K562 (cell line): ENCODE measurements at regions not wholly inside any gene's neighbourhood (a gene's known extent, or its start where the extent isn't known, plus 50 kb on each side); places are given as distances from the start of the nearest gene placed in this dataset.

ENCODE experiments used
- ATAC-seq: fragments of 200-7000 bp; cut with Tn5 transposase; 3 replicates; pipeline ENCODE4 v1.9.1; 2020; ENCODE audit warnings: moderate library complexity
- BruUV-seq: library from RNA; stranded (reverse); fragments of 400-500 nt; replicated peaks from 2 replicates; lab custom pipeline; 2021; lab: Mats Ljungman, UMichigan
- CTCF ChIA-PET: fragments of 300-600 bp; formaldehyde crosslinking; extraction: SDS; loops from one replicate; lab custom pipeline; 2021; ENCODE audit warnings: low intra/inter-chr PET ratio; lab: Yijun Ruan, JAX
- POLR2A ChIA-PET: fragments of 300-600, 350-650 bp; sonication (Branson Sonifier 250); formaldehyde crosslinking; extraction: SDS; loops from one replicate; lab custom pipeline; 2021; ENCODE audit warnings: antibody characterized with exemption, inconsistent platforms; lab: Yijun Ruan, JAX
- DNase-seq, 4 experiments: peaks; one replicate each; pipeline versions ENCODE4 v3.0.0 to v3.0.0-alpha.2; 2011 to 2018; ENCODE audit warnings: low spot score in 3 of 4, mixed read lengths in 3 of 4; ENCODE audit errors: extremely low read depth in 1 of 4
- FAIRE-seq: peaks from 2 replicates; lab custom pipeline; 2011; peaks lifted over from hg19 to GRCh38; lab: Jason Lieb, UNC
- H2AFZ ChIP-seq: 2 replicates; pipeline ENCODE4 v1.6.0; 2011; ENCODE audit warnings: low read depth, low read length, control low read depth, inconsistent platforms
- H3K27ac ChIP-seq: fragments of 200-600 bp; 3 replicates; pipeline ENCODE4 v1.8.0; 2011; ENCODE audit warnings: low read depth, mild to moderate bottlenecking, control low read depth, inconsistent platforms, low read length, moderate library complexity, mixed read lengths; ENCODE audit errors: extremely low read depth
- H3K27me3 ChIP-seq, 2 experiments: fragments of 300-600 bp in 1 of 2; 2 replicates in 1 of 2; 3 replicates in 1 of 2; pipeline versions ENCODE4 v1.6.0 to v1.8.0; 2011; ENCODE audit warnings: inconsistent platforms in 2 of 2, low read length in 2 of 2, mild to moderate bottlenecking in 1 of 2, mixed read lengths in 1 of 2, moderate library complexity in 1 of 2; ENCODE audit not compliant: control insufficient read depth in 2 of 2, insufficient read depth in 2 of 2
- H3K36me3 ChIP-seq: fragments of 300-600 bp; 3 replicates; pipeline ENCODE4 v1.8.0; 2011; ENCODE audit warnings: mild to moderate bottlenecking, low read length, inconsistent platforms; ENCODE audit not compliant: control insufficient read depth, insufficient read depth
- H3K4me1 ChIP-seq, 2 experiments: fragments of 200-600 bp in 1 of 2; replicated peaks in 1 of 2; 2 replicates in 1 of 2; 3 replicates in 1 of 2; pipeline versions ENCODE4 v1.5.1 to v1.8.0; 2011; ENCODE audit warnings: inconsistent platforms in 2 of 2, low read length in 2 of 2, mild to moderate bottlenecking in 1 of 2, mixed read lengths in 1 of 2, moderate library complexity in 1 of 2; ENCODE audit not compliant: control insufficient read depth in 2 of 2, insufficient read depth in 2 of 2
- H3K4me2 ChIP-seq: 2 replicates; pipeline ENCODE4 v1.6.1; 2011; ENCODE audit warnings: low read length, control low read depth, inconsistent platforms, mixed read lengths; ENCODE audit not compliant: insufficient read depth
- H3K4me3 ChIP-seq: fragments of 200-600 bp; sonication (generic), shearing (Covaris generic); 2 replicates; pipeline ENCODE4 v1.5.1; 2016; ENCODE audit warnings: control low read depth, inconsistent platforms
- H3K79me2 ChIP-seq: fragments of 200-600 bp; 3 replicates; pipeline ENCODE4 v1.8.0; 2011; ENCODE audit warnings: low read length, inconsistent platforms; ENCODE audit not compliant: control insufficient read depth, insufficient read depth
- H3K9ac ChIP-seq, 2 experiments: 2 replicates each; pipeline versions ENCODE4 v1.6.0 to v1.6.1; 2011; ENCODE audit warnings: low read depth in 2 of 2, low read length in 2 of 2, control low read depth in 1 of 2, inconsistent platforms in 1 of 2, mild to moderate bottlenecking in 1 of 2, mixed read lengths in 1 of 2; ENCODE audit not compliant: insufficient read depth in 1 of 2
- H3K9me1 ChIP-seq: one replicate; pipeline ENCODE4 v1.6.0; 2011; ENCODE audit warnings: inconsistent platforms, mild to moderate bottlenecking, low read length, moderate library complexity; ENCODE audit not compliant: control insufficient read depth, insufficient read depth
- H3K9me3 ChIP-seq: replicated peaks from 2 replicates; pipeline ENCODE4 v1.5.1; 2011; ENCODE audit warnings: low read depth, low read length, inconsistent platforms; ENCODE audit not compliant: control insufficient read depth, insufficient read depth
- H4K20me1 ChIP-seq: replicated peaks from 2 replicates; pipeline ENCODE4 v1.6.1; 2011; ENCODE audit warnings: low read length, inconsistent platforms, mixed read lengths; ENCODE audit not compliant: control insufficient read depth, insufficient read depth
- IRF2 ChIP-seq: sonication (generic); formaldehyde crosslinking; IDR thresholded peaks from 2 replicates; pipeline ENCODE4 v1.8.1; 2022; ENCODE audit warnings: mild to moderate bottlenecking, missing genetic modification reagents
- KAT8 ChIP-seq: fragments of 450-650 bp; IDR thresholded peaks from 2 replicates; pipeline ENCODE4 v1.6.1; 2016; ENCODE audit warnings: low read depth, mild to moderate bottlenecking
- MTA1 ChIP-seq: fragments of 450-650 bp; IDR thresholded peaks from 2 replicates; pipeline ENCODE4 v1.6.1; 2017; ENCODE audit warnings: borderline replicate concordance
- MTA3 ChIP-seq: fragments of 450-650 bp; formaldehyde crosslinking; IDR thresholded peaks from 2 replicates; pipeline ENCODE4 v1.6.1; 2017; ENCODE audit warnings: mild to moderate bottlenecking, borderline replicate concordance
- PHF8 ChIP-seq: fragments of 200-600 bp; sonication (generic); IDR thresholded peaks from 2 replicates; pipeline ENCODE4 v1.6.1; 2012; ENCODE audit warnings: mixed run types, mild to moderate bottlenecking, inconsistent platforms, low read length, moderate library complexity, borderline replicate concordance
- PURB ChIP-seq: sonication (generic); formaldehyde crosslinking; IDR thresholded peaks from 2 replicates; pipeline ENCODE4 v1.9.0; 2021; ENCODE audit warnings: low read depth, mild to moderate bottlenecking, missing genetic modification reagents
- RBM39 ChIP-seq: fragments of 200-400 bp; formaldehyde crosslinking; optimal IDR thresholded peaks from 2 replicates; pipeline ENCODE3; 2018; ENCODE audit warnings: low read depth, low read length
- SMARCA4 ChIP-seq: fragments of 450-650 bp; IDR thresholded peaks from 2 replicates; pipeline ENCODE4 v1.6.1; 2016
- TAL1 ChIP-seq: fragments of 450-650 bp; IDR thresholded peaks from 2 replicates; pipeline ENCODE4 v1.6.1; 2016; ENCODE audit warnings: mild to moderate bottlenecking
- ZKSCAN8 ChIP-seq: fragments of 200-800 bp; sonication (Bioruptor generic); IDR thresholded peaks from 2 replicates; pipeline ENCODE4 v1.6.1; 2016; ENCODE audit warnings: missing genetic modification characterization, missing compliant biosample characterization
- ZNF316 ChIP-seq: fragments of 450-650 bp; IDR thresholded peaks from 2 replicates; pipeline ENCODE4 v1.6.1; 2016
- ZNF41 ChIP-seq: fragments of 250-450 bp; sonication (Bioruptor Pico); conservative IDR thresholded peaks from 2 replicates; pipeline ENCODE4 v1.4.0; 2020; ENCODE audit warnings: mild to moderate bottlenecking
- ZNF76 ChIP-seq: fragments of 250-450 bp; sonication (Bioruptor Pico); IDR thresholded peaks from 2 replicates; pipeline ENCODE4 v1.4.0; 2020; ENCODE audit warnings: mild to moderate bottlenecking, moderate library complexity, borderline replicate concordance
- ZNF785 ChIP-seq: fragments of 250-450 bp; sonication (Bioruptor Pico); IDR thresholded peaks from 2 replicates; pipeline ENCODE4 v1.4.0; 2020; ENCODE audit warnings: mild to moderate bottlenecking
- WGBS: fragments of 100-300 bp; shearing (Covaris generic); methylation state at CpG from one replicate; pipeline ENCODE4 v1.1.6; 2016; ENCODE audit warnings: low coverage, mixed read lengths; ENCODE audit not compliant: insufficient coverage; ENCODE audit errors: missing lambda C conversion rate; 5-methylcytosine and 5-hydroxymethylcytosine counted together
- in situ Hi-C: fragments of 300-500 bp; cut with MboI; formaldehyde crosslinking; loops from 4 replicates; pipeline ENCODE4 v1.15.0; 2018; ENCODE audit warnings: inconsistent platforms, mixed read lengths
- intact Hi-C: fragments of 100-400 bp; cut with micrococcal nuclease; formaldehyde crosslinking; loops from 2 replicates; pipeline ENCODE4 v1.14.2; 2022
- TF ChIP-seq, protein P1 (sequence below): IDR thresholded peaks from 2 replicates; pipeline ENCODE4 v1.6.1; 2014; ENCODE audit warnings: antibody characterized with exemption

GRCh38 chr15:29638011-29638410 lies 184.3 kb downstream of the TJP1 start:
- H4K20me1 ChIP-seq = no peaks in the 10 kb centered on the region
- no peak overlapping the region for H2AFZ ChIP-seq
- H3K9me1 ChIP-seq = no peaks in the 10 kb centered on the region
- ChIA-PET POLR2A (no interaction called here), CTCF (no interaction called here)
- H3K4me2 ChIP-seq = no peak overlapping the region
- intact Hi-C loops (no loop called here), in situ Hi-C loops (no loop called here)
- TF ChIP-seq, protein P1, sequence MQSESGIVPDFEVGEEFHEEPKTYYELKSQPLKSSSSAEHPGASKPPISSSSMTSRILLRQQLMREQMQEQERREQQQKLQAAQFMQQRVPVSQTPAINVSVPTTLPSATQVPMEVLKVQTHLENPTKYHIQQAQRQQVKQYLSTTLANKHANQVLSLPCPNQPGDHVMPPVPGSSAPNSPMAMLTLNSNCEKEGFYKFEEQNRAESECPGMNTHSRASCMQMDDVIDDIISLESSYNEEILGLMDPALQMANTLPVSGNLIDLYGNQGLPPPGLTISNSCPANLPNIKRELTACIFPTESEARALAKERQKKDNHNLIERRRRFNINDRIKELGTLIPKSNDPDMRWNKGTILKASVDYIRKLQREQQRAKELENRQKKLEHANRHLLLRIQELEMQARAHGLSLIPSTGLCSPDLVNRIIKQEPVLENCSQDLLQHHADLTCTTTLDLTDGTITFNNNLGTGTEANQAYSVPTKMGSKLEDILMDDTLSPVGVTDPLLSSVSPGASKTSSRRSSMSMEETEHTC = no peak
- no peak for TF ChIP-seq RBM39
- no peak for TF ChIP-seq TAL1
- no peak for TF ChIP-seq MTA3
- TF ChIP-seq ZKSCAN8 (CRISPR knock-in tag) = no peak
- TF ChIP-seq MTA1 = no peak
- no peak for TF ChIP-seq SMARCA4
- no peak for TF ChIP-seq PURB
- no peak for TF ChIP-seq ZNF76 (CRISPR knock-in tag)
- TF ChIP-seq KAT8 = no peak
- TF ChIP-seq IRF2 (CRISPR knock-in tag) = no peak
- no peak for TF ChIP-seq ZNF41 (CRISPR knock-in tag)
- TF ChIP-seq ZNF316 = no peak
- TF ChIP-seq ZNF785 (CRISPR knock-in tag) = no peak
- TF ChIP-seq PHF8 = no peak
- no peaks in the 10 kb centered on the region for H3K79me2 ChIP-seq
- DNase-seq (no peak), ATAC-seq (no peak), FAIRE-seq (no peak)
- 0% methylated on average over 3 of the region's 3 CpGs for WGBS
- H3K4me3 ChIP-seq = no peak overlapping the region
- no peak overlapping the region for H3K27ac ChIP-seq
- peaks cover 0 to 17% of the 10 kb centered on the region in 2 experiments; a peak in 3 of 5 replicates for H3K27me3 ChIP-seq
- H3K36me3 ChIP-seq = no peaks in the 10 kb centered on the region
- H3K4me1 ChIP-seq = no peaks in the 10 kb centered on the region
- no peaks in the 10 kb centered on the region for H3K9me3 ChIP-seq
- no peak overlapping the region for H3K9ac ChIP-seq
- no TSS peak for BruUV-seq
